Left hindlimb (tissue), 1 donor: ENCODE measurements at regions not wholly inside any gene's neighbourhood (a gene's known extent, or its start where the extent isn't known, plus 50 kb on each side); places are given as distances from the start of the nearest gene placed in this dataset.
"Not testable (repeated sequence)": the region's sequence is repeated elsewhere in the genome, so short reads cannot be mapped to it uniquely, and the experiment has no call there.

Source experiments
- DNase-seq: peaks from one replicate; pipeline ENCODE4 v3.0.0-alpha.2; 2018

GRCh38 chr14:97993508-97994019, 1196.4 kb downstream of the VRK1 start:
- DNase-seq, result no peak

DNA sequence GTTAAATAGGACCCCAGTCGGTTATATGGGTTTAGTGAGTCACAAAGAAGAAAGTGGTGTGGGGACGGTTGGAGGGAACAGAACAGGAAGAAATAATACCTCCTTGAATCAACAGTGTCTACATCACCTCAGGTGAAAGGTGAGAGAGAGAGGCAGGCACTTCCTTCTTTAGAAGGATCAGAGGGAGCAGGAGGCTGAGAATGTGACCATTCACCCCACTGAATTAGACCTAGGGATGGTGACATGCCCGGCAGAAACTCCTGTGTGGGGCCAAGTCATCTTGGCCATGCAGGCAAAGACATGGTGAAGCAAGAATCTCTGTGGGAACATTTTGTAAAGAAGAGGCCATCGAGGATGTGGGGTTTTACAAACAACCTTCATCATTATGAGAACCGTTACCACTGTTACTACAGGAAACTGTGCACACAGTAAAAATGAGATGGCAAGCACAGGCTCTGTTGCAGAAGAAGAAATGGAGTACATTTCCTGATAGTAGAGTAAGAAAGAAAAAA, 1196.9 kb downstream of the VRK1 start:
- DNase-seq, result no peak

DNA sequence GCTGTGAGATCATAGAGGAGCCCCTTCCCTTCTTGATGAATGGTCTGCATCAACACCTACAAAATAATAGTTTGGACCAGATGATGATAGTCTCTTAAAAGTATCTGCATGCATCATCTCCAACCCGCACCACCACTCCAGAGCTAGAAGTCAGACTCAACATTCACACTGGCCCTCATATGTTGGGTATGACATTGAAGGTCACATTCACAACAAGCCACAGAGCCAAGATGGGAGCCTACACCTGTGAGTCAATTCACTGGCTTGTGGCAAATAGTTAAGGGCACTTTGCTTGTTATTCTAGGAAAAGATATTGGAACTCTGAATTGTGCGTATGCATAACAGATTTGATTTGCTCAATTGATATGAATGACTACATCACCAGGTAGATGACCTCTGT, 1197.9 kb downstream of the VRK1 start:
- DNase-seq, result no peak

GRCh38 chr14:97995531-97995930, 1198.3 kb downstream of the VRK1 start:
- no peak for DNase-seq

GRCh38 chr14:98006008-98006407, 1208.8 kb downstream of the VRK1 start:
- no peak for DNase-seq

GRCh38 chr14:98008381-98009113, 1211.4 kb downstream of the VRK1 start:
- DNase-seq, result no peak

DNA sequence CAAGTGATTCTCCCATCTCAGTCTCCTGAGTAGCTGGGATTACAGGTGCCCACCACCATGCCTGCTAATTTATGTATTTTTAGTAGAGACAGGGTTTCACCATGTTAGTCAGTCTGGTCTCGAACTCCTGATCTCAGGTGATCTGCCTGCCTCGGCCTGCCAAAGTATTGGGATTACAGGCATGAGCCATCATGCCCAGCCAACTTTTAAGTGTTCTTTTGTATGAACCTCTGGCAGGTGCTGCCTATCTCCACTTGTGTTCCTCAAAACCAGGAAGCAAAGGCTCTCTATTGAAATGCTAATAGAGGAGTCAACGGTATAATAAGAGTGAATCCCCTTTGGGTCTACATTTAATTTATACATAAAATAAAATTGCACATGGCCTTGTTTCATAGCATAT, 1212.0 kb downstream of the VRK1 start:
- not testable (repeated sequence) for DNase-seq

DNA sequence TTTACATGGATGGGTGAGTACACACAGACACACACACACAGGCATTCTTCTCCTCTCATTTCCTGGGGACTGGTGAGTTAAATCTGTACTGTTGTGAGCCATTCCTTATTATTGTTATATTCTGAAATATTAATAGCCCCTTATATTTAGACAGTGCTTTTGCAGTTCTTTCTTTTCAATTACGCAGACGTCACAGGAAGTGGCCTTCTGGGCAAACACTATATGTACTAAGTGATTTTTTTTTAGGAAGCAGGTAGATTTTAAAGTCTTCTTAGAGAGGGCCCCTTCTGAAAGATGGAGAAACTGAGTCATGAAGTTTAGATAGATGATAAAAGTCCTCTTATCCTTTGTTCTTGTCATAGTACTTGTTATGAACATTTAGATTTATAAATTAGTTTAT, 1213.6 kb downstream of the VRK1 start:
- DNase-seq, result no peak

DNA sequence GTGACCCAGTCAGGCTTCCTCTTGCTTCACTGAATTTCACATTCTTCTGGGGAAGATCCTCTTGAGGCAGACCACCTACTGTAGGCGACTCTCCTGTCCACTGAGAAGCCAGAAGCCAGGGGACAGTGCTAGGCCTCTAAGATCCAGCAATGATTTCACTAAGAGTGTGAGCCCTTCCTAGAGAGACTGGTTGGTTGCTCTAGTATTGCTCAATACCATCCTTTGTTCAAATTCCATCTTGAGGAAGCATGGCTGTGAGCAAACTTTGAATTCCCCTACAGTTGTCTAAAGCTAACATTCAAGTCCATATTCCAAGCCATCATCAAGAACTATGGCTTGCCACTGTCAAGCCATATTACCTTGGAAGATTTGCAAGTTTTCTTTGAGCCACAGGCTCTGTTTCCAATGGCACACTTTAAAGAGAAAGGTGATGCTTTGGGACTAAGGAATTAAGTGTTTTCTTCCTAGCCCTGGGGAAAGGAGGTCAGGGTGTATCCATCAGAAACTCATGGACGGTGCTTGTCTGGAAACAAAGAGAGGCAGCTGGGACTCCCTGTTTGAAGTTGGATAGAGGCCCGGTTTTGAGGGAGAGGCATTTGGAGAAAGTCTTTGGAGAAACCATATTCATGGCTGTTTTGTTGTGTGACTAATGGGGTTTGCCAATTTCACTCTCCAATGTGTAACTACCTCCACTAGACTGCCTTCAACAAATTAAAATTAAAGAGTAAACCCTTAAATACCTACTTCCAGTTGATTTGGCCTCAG, 1217.9 kb downstream of the VRK1 start:
- no peak for DNase-seq

- no peak for DNase-seq
Measured at GRCh38 chr14:98015921-98016320, 1218.7 kb downstream of the VRK1 start.

GRCh38 chr14:98018628-98019027, 1221.4 kb downstream of the VRK1 start:
- no peak for DNase-seq

DNA sequence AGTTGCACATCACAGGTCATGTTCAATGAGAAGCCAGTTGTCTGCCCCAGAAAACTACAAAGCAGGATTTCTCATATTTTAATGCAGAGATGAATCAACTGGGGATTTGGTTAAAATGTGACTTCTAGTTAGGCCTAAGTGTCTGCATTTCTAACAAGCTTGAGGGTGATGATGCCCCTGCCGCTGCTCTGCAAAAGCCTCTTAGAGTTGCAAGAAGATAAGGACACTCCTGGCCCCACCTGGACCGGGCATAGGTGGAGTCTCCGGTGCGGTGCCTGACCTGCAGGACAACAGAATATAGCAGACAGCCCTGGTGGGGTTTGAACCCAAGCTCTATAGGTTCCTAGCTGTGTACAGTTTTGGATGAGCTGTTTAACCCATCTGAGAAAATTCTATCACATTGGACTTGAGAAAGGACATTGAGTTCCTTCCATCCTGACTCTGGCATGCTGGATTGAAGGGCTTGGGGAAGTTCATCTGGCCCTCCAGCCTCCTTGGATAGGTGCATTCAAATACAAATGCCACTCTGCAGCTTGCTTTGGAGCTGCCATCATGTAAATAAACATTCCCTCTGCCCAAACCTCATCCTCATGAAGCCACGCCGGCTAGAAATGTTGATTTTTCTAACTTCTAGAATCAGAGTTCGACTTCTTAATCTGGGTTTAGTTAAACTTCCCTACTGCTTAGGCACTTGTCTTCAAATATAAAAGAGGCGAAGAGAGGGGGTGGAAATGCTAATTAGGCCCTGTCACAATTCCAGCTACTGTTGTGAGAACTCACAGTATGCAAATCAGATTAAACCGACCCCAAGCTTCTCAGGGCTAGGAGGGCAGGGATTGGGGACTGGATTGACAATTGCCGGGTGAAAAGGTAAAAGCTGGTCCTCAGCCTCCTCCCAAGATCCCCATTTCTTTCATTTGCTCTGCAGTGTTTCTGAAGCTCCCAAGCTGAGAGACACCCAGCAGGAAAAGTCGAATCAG, 1225.6 kb downstream of the VRK1 start:
- no peak for DNase-seq

DNA sequence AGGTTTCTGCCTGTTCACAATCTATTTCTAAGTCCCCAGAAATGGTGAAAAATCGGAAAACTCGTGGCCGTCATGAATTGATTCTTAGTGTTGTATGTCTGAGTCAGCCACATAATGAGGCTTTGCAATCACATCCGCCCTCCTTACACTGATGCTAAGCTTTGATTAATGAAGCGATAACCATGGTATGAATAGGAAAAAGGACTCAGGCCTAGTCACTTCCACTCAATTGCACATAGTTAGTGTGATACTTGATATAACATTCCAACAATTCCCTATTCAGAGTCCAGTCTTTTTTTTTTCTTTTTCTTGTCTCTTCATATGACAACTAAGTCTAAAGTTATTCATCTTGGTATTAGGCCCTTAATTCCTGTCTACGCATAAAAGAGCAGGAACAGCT, 1231.0 kb downstream of the VRK1 start:
- DNase-seq, result no peak

DNA sequence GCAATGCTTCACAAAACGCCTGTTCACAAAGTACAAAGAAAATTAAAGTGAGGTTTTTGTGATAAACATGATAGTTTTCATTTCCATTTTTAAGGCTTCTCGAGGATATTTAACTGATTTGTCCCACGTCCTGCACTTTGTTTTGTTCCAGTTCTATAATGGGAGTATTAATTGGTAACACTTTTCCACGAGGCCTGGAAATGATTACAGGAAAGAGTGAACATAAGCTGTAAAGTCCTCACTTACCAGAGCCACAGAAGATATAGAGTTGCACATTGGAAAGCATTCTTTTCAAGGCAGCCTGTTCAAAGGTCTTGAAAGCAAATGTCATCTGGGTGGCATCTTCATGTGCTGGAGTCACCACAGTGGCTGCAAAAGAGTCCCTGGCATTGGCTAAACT, 1236.6 kb downstream of the BCL11B start:
- DNase-seq, result no peak

- no peak for DNase-seq
Measured at GRCh38 chr14:98037831-98038230, 1234.2 kb downstream of the BCL11B start.

DNA sequence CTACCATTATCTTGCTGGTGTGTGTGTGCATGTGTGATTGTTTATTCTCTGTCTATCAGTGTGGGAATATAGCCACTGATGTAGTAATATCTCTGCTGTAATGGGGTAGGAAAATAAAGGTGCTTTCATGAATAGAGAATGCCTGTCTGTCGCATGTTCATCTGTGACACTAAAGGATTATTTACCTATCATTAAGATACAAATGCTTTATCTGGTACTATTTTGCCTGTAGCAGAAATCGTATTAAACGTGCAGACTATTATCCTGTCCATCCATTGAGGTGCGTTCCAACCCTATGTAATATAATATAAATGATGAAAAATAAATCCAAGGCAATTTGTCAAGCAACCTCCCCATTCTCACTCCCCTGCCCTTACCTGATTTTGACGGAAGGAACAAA, 1215.1 kb downstream of the BCL11B start:
- no peak for DNase-seq

- DNase-seq, result no peak
Measured at GRCh38 chr14:98059106-98059505, 1212.9 kb downstream of the BCL11B start.

- DNase-seq, result no peak
Measured at GRCh38 chr14:98062083-98062482, 1209.9 kb downstream of the BCL11B start.

DNA sequence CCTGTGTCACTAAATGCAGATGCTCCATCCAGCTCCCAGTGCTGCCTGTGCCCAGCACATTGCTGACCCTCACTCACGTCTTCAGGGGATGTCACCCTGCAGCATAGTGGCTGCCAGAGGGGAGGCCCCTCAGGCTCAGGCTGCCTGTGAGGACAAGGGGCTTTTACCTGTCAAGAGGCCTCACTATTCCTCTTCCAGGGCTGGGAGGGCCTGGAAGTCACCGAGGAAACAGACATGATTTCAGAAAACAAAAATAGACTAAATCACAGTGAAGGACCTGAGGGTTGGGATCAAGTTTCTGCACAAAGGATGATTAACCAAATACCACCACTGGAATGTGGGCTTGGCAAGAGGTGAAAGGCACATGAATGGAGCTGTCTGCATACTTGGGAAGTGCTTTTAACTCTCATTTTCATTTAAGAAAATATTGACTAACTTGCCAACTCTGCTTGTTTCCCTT, 1202.3 kb downstream of the BCL11B start:
- DNase-seq, result no peak

GRCh38 chr14:98070536-98070935, 1201.5 kb downstream of the BCL11B start:
- no peak for DNase-seq

DNA sequence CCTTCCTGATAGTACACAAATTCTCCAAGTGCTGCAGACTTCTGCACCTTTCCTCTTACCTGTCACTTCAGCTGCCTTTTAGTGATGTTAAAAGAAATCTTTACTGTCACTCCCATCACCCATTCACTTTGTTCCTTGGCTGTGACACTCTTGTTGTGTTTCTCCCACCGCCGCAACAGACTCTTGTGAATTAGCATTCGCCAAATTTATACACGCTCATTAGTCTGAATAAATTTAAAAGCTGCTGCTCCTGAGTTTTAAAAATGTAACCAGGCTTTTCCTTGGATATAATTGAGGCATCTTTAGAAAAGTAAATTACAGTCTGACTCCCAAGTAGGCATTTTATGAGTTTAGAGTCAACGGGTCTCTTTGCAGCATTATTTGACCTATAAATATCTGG, 1197.9 kb downstream of the BCL11B start:
- no peak for DNase-seq

- no peak for DNase-seq
Measured at GRCh38 chr14:98077176-98077575, 1194.8 kb downstream of the BCL11B start.

DNA sequence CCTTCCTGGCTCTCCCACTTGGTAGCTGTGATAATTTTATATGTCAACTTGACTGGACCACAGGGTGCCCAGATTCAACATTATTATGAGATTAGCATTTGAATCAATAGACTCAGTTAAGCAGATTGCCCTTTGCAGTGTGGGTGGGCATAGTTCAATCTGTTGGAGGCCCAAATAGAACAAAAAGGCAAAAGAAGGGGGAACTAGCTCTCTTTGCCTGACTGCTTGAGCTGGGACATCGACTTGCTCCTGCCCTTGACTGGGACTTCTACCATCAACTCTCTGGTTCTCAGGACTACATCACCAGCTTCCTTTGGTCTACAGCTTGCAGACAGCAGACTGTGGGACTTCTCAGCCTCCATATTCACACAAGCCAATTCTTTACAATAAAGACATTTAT, 1189.2 kb downstream of the BCL11B start:
- no peak for DNase-seq
